ENCODE measurements at regions not wholly inside any gene's neighbourhood (a gene's known extent, or its start where the extent isn't known, plus 50 kb on each side); places are given as distances from the start of the nearest gene placed in this dataset.
A peak's percentile ranks its signal among the peaks of the same experiment; 100 is the strongest.

DNA sequence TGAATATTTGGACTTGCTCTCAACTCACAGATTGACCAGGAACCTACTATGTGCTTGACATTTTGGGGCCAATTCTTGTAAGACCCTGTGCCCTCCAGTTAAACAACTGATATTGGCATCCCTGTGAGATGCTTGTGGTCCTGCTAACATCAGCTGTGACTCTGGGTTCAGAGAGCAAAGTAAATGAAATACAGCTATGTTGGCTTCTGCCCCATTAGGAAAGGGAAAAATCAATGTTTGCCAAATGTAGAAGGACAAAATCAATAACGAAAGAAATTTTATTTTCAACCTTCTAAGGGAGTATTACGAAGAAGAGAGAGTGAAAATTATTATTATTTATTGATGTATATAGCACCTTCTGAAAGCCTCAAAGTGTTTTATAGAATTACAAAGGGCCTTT is 266.9 kb upstream of the ARID1B start:
- no peak for DNase-seq

DNA sequence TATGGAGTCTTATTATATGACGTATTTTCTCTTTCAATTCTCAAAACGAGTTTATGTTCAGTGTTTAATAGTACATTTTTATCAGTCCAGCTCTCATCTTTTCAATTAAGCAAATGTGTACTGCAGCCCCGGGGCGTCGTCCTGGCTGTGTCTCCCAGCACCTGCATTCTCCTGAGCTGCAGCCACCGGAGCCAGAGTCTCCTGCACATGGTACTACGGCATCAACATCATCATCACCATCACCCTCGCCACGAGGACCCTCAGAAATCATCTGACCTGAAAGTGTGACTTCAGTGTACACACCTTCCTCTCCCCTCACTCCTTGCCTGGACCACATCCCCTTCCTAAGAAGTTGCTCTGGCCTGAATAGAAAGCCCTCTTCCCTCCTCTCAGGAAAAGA is 267.7 kb upstream of the ARID1B start:
- DNase-seq: no peak

DNA sequence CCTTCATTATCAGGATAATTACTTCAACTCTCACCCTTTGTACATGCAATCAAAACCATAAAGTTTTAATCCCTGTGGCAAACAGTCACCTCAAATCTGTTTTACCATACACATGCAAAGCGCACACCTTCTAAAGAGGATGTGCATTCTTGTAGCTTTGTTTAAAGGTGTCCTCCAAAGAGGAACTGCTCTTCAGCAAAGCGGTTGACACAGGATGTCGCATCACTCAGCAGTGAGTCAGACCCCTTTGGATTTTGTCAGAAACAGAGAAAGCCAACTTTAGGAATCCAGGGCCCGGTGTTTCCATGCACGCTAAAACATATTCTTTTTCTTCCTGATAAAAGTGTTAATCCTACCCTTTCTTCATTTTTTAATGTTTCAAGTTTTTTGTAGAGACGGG is 268.3 kb upstream of the ARID1B start:
- DNase-seq: no peak

DNA sequence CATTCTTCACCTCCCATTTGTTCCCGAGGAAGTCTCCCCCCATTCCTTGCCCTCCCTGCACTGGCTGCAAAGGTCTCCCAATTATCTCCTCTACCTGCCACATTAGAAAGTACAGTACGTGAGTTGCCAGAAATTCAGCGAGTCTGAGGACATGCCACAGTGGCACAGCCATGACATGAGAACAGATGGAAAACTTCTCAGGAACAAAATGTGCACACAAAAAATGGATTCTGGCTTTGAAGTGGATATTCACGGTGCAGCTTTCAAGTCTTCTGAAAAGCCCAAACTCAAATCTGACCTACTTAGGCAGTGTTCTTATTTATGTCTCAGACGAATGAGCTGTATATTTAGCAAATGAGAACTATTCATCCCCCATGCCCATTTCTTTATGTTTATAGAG is 269.1 kb upstream of the ARID1B start:
- DNase-seq: no peak

DNA sequence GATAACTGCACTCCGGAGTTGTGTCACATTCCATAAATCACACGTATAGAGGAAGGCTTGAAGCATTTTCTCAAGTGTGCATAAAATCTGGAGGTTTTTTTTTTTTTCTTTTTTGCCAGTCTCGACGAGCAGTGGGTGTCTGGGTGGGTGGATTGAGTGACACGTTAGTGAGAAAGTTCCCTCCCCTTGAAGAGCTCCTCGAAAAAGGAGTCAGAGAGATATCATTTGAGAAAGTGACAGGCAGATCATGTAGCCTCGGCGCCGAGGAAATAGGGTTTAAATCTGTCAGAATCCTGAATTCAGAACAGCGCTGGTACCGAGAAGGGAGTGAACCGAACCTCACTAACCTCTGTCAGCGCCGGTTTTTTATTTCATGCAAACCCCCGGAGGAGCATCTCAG is 269.5 kb upstream of the ARID1B start:
- no peak for DNase-seq

DNA sequence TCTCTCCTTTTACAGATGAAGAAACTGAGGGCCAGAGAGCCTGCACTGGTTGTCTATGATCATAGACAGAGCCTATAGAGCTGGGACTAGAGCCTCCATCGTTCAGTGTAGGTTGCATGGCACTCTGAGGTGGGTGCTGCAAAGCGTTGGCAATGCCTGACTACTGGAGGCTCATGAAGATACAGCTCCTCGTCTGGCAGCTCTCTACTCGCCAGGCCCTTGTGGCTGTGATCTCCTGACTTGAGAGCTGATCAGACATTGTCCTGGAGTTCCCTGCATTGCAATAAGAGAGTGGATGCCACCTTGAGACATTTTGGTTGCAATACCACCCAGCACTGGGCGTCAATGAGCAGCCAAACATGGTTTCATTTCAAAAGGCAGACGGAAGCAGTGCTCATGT is 270.1 kb upstream of the ARID1B start:
- DNase-seq: no peak

DNA sequence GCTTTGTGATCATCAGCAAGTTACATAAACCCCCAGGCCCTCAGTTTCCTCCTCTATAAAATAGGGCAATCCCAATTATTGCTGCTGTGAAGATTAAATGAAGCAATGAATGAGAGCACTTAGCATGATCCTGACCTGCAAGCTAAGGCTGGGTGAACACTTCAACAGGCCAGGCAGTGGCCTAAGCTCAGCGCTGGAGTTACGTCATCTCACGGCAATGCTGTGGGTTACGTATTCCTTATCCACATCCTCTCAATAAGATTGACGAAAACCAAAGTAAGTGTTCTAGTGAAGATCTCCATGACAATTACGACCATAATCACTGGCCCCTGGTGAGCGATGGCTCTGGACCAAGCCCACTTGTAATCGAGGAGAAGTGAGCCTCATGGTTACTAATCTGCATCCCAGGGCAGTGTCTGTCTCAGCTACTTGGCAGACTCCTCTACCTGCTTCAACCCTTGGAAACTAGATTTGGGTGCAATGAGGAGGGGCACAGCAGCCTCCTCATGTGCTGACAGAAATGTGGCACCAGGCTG is 274.1 kb upstream of the ARID1B start:
- no peak for DNase-seq

DNA sequence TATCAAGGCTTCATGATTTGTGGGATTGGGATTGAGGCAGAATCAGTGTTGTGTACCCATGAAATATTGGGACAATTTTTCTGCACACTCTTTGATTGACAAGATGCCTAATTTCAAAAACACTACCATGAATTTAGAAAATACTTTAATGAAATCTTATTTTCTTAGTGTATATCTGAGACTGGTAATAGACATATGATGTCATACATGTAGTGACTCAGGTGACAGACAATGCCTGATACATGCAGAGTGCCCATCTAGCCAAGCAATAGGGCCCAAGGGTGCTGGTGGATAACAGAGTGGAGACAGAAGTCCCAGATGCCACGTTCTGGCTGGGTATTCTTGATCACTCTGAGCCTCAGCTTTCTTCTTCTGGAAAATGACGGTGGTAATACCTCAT is 279.6 kb upstream of the ARID1B start:
- DNase-seq: no peak

DNA sequence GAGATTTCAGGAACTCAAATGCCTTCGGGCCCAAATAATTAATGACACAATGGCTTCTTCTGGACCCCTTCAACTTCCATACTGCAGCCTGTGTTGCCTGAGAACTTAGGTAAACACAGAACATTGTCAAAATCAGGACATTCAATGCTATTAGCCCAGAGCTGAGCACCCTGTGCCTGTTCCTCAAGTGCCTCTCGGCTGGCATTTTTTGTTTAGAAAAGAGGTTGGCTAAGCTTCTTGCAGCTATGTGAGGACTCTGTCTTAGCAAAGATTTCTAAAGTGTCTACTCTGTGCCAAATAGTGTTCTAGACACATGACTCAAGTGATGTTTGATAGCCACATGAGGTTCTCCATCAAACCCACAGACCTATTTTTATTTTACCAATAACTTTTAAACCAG is 289.3 kb upstream of the ARID1B start:
- DNase-seq: no peak

DNA sequence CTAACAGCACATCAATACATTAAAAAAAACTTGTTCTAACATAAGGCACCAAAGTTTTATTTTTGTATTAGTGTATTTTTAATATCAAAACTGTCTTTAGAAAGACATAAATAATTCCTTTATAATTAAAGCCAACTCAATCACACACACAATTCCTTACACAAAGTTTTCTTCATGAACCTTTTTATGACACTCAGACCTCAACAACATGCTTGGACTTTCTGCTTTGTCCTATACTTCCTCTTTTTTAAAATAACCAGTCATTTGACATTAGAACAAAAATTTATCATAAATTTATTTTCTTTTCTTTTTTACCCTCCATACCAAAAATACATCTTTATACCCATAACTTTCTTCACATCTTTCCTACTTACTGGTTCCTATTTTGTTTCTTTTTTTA is 292.0 kb upstream of the ARID1B start:
- DNase-seq: no peak

DNA sequence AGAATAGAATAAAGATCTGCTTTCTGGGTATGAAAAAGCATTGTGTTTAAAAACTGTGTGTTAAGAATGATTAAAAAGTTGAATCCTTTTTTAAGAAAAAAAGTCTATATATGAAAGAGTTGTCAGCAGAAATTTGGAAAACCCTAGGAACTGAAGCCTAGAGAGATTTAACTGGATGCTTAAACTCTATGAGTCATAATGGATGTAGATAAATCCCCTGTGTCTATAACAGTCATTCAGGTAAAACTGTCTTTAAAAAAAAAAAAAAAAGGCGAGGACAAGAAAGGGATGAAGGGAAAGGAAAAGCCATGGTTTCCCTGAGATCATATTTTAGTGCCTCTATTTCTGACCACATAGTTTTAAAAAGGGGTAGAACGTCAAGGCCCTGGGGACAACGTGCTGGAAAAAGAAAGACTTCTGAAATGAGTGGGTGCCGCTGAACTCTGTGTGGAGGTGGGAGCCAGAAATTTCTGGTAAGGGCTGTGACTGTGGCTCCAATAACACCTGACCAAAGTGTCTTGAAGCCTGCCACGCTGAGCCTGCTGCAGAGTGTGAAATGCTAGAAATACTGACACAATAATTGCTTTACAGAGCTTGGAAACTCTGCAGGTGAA is 302.6 kb upstream of the ARID1B start:
- no peak for DNase-seq

DNA sequence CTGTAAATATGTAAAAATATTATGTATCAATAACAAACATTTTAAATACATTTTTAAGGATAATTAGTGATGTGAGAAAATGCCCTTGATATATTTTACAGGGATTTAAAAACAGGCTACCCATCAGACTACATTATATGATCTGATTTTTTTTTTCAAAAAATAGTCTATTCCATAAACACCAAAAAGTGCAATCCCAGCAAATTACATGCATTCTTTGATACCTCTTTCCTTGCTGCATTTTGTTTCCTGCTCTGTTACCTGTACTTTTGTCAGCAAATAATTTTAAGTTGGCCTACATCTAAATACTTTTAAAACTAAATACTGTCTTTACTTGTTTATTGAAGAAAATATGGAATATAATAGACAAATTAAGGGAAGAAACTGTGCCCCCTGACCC is 306.2 kb upstream of the ARID1B start:
- no peak for DNase-seq

DNA sequence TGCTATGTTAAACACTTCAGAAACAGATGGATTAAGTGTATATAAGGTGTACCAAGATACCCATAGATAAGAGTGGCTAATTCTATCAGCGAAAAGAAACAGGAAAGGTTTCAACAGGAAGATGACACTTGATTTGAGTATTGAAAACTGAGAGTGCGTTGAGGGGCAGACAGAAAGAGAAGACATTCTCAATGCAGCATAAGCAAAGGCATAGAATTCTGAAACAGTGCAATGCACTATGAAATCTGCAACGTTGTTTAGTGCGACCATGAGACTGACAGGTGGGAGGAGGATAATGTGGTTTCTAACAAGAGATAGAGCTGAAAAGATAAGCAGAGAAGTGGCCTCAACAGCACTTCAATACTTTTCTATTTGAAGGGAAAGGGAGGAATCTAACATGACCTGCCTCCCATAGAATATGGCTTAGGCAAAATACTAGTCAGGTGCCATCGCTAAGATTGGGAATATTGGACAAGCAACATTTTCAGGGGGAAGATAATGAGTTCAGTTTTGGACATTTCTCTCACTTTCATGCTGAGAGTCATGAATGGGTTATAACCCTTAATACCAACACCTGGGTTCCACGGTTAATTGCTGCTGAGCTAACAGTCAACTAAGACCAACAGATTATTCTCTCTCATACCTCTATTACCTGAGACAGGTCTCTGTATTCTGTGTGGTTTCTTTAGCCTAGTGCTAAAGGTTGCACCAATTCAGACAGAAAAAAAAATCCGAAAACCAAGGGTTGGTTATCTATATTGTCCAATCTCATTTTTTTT is 312.9 kb upstream of the ARID1B start:
- no peak for DNase-seq

DNA sequence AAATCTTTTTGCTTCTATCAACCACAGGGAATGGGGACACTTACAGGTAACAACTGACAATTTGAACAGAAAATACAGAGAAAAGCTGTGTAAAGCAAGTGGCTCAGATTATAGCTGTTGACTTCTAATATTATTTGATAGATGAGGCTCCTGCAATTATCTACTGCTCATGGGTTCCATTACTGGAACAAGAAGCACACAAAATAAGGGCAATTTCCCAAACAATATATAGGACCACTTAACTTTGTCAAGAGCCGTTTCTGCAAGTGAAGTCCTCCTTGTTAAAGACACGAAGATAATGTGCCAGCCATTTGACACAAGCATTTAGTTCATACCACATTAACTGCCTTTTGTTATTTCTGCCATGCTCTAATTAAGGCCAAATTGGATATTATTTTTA is 315.5 kb upstream of the ARID1B start:
- DNase-seq: no peak

DNA sequence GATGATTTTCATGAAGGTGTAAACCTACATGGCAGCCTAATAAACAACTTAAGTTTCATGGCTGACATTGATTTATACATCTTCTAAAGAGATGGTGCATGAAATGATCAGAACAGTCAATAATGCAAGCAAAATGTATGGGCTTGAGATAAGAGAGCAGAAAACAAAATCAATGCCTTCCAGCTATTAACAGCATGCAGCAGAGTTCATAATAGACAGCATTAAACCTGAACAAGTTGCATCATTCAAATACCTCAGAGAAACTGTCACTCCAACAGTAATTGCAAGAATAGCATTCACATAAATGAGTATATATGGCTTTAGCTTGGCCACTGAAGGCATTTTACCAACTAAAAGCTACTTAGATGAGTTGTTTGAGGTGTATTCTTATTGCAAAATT is 319.6 kb upstream of the ARID1B start:
- peak; percentile 15 for DNase-seq

DNA sequence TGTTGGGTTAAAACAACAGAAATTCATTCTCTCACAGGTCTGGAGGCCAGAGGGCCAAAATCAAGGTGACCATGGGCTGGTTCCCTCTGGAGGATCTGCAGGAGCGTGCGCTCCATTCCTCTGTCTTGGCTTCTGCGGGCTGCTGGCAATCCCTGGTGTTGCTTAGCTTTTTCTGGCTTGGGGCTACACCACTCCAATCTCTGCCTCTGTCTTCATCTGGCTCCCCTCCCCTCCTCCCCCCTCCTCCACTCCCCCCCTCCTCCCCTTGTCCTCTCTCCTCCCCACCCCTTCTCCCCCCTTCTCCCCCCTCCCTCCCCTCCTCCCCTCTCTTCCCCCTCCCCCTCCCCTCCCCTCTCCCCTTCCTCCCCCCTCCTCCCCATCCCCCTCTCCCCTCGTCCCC is 321.3 kb upstream of the ARID1B start:
- DNase-seq: no peak

DNA sequence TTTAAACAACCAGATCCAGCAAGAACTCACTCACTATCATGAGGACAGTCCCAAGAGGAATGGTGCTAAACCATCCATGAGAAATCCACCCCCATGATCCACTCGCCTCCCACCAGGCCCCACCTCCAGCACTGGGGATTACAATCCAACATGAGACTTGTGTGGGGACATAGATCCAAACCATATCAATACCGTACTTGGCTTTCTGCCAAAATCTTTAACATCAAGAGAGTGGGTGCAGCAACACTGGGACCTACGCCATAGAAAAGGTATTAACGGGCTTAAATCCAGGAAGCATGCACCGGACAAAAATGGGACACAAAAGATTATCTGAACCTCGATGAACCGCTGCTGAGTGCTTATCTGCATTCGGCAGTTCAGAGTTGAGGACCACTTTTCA is 322.3 kb upstream of the ARID1B start:
- DNase-seq: no peak

DNA sequence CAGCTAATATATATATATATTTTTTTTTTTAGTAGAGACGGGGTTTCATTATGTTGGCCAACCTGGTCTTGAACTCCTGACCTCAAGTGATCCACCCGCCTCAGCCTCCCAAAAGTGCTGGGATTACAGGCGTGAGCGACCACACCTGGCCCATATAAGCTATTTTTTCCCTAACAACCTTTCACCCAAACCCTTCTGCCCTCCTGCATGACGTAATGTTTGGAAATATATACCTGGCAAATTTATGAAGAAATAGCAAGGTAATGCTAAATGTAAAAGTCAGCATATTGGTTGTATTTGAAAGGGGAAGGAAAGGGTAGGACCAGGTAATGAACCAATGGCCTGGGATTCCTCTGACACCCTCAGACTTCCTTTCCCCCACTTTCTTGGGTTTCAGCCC is 325.5 kb upstream of the ARID1B start:
- no peak for DNase-seq

DNA sequence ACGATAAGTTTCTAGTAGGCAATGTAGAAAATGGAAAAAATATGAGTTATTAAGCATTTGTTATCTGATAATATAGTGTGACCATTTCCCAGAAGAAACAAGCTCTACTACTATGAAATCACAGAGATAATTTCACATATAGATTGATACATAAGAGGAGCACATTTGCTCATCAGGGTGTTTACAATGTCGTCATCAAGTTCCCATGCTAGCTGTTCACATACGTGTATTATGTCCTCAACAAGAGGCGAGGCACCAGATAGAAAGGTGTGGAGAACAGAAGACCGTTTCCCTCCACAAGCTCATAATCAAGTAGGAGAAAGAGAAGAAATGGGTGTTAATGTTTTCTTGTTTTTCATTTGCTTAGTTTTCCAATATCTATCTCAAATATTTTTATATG is 326.1 kb upstream of the ARID1B start:
- DNase-seq: no peak

DNA sequence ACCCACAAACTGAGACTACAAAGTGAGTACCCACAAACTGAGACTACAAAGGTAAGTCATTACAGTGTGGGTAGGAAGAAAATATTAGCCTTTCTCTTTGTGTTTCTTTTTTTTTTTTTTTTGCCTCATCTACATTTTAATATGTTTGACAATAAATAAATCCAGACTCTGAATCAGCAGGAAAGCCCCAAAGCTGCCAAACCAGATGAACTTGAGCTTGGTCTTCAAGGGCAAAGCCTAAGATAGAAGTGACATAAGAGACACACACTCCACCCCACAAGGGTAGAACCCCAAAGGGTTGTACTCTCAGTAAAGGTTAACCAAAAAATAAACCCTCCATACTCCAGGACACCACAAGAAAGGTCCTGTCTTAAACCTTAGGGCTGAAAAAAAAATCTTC is 326.8 kb upstream of the ARID1B start:
- no peak for DNase-seq

DNA sequence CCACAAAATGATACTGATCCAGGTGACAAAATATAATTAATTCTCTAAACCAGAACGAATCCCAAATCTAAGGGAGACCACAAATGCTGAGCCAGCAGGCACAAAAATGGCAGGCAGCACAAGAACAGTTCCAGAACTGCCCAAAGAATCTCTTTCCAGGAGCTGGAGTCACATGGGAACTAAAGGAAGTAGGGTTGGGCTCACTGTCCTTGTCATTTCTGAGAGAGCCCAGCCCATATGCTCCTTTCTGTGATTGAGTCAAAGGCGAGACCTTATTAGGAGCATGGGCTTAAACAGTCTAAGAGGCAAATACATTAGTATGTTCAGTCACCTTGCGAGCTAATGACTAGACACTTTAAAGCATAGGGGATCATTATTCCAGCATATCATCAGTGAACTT is 327.6 kb upstream of the ARID1B start:
- peak; percentile 8 for DNase-seq

DNA sequence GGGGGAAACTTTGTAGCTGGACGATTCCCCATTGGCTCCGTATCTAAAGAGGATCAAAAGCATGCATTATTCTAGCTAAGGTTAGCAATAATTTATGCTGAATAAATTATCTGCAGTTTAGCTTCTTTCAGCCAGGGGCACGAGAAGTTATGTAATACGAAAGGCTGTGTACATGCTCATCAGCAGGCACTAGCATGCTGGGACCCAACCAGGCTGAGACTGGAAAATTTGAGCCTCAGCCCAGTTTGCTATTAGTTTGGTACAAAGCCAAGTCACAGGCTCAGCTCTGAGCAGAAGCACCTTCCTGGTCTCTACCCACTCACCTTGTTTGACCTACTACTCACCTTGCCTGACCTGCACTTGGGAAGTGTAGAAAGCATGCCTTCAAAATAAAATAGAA is 328.1 kb upstream of the ARID1B start:
- DNase-seq: peak; percentile 53

DNA sequence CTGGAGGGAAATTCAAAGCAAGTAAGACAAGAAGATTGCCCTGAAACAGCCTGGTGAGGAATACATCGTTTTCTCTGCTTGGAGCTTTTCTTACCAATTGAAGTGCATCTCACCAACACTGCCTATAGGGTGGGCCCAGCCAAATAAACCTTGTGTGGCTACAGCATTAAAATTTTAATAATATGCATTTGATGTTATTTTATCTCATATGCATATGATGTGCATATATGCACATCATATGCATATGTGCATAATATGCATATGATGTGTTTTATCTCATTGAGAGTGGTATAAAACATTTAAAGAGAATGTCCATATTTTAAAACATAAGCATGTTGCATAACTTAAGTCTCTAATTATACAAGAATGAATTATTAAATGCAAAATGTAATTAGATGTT is 328.6 kb upstream of the ARID1B start:
- no peak for DNase-seq

DNA sequence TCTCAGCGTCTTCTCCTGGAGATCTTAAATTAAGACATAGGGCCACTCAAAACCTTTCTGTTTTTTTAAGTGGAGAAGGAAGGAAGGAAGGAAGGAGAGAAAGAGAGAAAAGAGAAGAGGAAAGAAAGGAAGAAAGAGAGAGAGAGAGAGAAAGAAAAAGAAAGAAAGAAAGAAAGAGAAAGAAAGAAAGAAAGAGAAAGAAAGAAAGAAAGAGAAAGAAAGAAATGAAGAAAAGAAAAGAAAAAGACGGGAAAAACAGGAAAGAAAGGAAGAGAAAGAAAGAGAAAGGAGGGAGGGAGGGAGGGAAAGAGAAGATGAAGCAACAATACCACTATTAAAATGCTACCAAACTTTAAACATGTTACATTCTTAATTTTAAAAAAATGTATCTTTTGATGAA is 336.5 kb upstream of the ARID1B start:
- DNase-seq: no peak

DNA sequence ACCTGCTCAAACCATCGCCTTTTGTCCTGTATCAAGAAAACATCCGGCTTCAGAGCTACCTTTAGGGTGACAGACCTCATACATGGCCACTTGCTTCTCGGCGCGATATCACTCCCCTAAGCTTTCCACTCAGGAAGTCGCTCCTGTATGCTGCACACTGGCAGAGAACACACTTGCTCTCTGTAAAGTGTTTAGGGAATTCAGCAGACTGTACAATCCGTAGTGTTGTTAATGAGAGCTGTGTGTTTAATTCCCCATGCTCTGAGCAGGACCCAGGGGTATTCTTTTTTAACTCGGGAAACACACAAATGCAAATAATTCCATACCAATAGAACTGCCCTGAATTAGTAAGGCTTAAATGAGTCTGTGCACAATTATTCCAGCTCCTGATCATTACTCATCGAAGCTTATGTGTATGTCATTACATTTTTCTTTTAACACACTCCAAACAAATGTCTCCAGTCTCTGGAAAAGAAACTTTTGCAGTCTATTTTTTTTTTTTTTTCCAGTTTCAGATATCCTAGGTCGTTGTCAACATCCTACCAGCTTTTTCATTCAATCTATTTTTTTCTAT is 338.7 kb upstream of the ARID1B start:
- DNase-seq: no peak

All from NCI-H345 (cell line).